ENCODE measurements at regions not wholly inside any gene's neighbourhood (a gene's known extent, or its start where the extent isn't known, plus 50 kb on each side); places are given as distances from the start of the nearest gene placed in this dataset.

DNA sequence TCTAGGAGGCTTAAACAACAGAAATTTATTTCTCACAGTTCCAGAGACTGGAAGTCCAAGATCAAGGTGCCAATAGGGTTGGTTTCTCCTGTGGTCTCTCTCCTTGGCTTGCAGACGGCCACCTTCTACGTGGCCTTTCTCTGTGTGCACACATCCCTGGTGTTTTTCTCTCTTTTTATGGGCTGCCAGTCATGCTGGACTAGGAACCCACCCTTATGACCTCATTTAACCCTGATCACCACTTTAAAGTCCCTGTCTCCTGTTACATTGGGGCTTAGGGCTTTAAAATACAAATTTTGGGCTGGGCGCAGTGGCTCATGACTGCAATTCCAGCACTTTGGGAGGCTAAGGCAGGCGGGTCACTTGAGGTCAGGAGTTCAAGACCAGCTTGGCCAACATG lies 157.1 kb downstream of the TLE1 start:
- no peak overlapping the region for H3K27ac Mint-ChIP-seq
- peaks cover 0 to 8% (median 0%) of the 10 kb centered on the region in 9 donors for H3K9me3 Mint-ChIP-seq
- peaks cover 0 to 13% (median 0%) of the 10 kb centered on the region in 4 donors for H3K4me1 Mint-ChIP-seq
- DNase-seq (no peak), ATAC-seq (no peak)
- POLR2A ChIA-PET: no interaction called here
- H3K4me3 Mint-ChIP-seq: no peak overlapping the region
- H3K27me3 Mint-ChIP-seq: peaks cover 0 to 18% (median 2%) of the 10 kb centered on the region in 5 donors
- H3K36me3 Mint-ChIP-seq: no peaks in the 10 kb centered on the region

DNA sequence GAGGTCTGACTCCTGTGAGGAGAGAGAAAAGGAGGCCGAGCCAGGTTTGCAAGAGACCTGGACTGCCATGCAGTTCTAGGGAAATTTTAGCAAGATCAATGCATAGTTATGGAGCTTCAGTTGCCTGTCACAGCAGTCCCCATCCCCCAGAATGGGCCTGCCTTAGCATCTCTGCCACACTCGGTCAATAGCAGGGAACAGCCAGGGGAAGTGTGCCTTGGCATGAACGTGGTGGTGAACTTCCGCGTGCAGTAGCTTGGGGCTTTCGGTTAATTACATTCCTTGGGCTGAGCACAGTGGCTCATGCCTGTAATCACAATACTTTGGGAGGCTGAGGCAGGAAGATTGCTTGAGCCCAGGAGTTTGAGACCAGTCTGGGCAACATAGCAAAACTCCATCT lies 157.8 kb downstream of the TLE1 start:
- Mint-ChIP-seq H3K27ac (no peak overlapping the region), H3K4me3 (no peak overlapping the region), H3K9me3 (peaks cover 0 to 8% (median 0%) of the 10 kb centered on the region in 9 donors), H3K27me3 (peaks cover 2 to 25% (median 3%) of the 10 kb centered on the region in 5 donors), H3K4me1 (peaks cover 0 to 13% (median 0%) of the 10 kb centered on the region in 4 donors), H3K36me3 (no peaks in the 10 kb centered on the region)
- ATAC-seq (no peak), DNase-seq (no peak)
- POLR2A ChIA-PET: no interaction called here

DNA sequence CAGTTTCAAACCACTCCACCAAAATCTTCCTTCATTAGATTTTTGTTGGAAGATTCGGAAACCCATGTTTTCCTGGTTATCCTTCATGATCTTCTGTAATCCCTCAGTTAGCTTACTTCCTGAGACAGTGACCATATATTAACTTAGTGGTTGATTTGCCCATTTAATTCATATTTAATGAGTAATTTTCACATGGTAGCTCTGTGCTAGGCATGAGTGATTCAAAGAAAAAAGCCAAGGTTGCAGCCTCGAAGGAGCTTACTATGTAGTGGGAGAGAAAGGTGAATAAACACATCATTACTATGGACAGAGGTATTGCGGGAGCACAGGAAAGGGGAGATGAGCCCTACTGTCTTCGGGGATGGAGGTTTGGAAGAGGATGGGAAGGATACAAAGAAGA lies 158.5 kb downstream of the TLE1 start:
- Mint-ChIP-seq H3K27ac (no peak overlapping the region), H3K27me3 (peaks cover 2 to 32% (median 3%) of the 10 kb centered on the region in 5 donors), H3K4me1 (peaks cover 0 to 13% (median 0%) of the 10 kb centered on the region in 4 donors), H3K36me3 (no peaks in the 10 kb centered on the region), H3K9me3 (peaks cover 0 to 8% (median 0%) of the 10 kb centered on the region in 9 donors), H3K4me3 (no peak overlapping the region)
- POLR2A ChIA-PET: no interaction called here
- ATAC-seq: no peak
- DNase-seq: no peak

GRCh38 chr9:81530310-81530810 lies 159.0 kb downstream of the TLE1 start:
- no peak overlapping the region for H3K27ac Mint-ChIP-seq
- H3K27me3 Mint-ChIP-seq: peaks cover 2 to 33% (median 3%) of the 10 kb centered on the region in 5 donors
- no peak overlapping the region for H3K4me3 Mint-ChIP-seq
- ATAC-seq (no peak), DNase-seq (no peak)
- H3K36me3 Mint-ChIP-seq: no peaks in the 10 kb centered on the region
- H3K9me3 Mint-ChIP-seq: peaks cover 0 to 8% (median 0%) of the 10 kb centered on the region in 9 donors
- peaks cover 0 to 13% (median 0%) of the 10 kb centered on the region in 4 donors for H3K4me1 Mint-ChIP-seq
- POLR2A ChIA-PET: interaction anchor here (0.6 kb wide), 1 partner anchor 81 kb away, joined by 3 read pairs; no protein-coding TSS in a partner anchor

DNA sequence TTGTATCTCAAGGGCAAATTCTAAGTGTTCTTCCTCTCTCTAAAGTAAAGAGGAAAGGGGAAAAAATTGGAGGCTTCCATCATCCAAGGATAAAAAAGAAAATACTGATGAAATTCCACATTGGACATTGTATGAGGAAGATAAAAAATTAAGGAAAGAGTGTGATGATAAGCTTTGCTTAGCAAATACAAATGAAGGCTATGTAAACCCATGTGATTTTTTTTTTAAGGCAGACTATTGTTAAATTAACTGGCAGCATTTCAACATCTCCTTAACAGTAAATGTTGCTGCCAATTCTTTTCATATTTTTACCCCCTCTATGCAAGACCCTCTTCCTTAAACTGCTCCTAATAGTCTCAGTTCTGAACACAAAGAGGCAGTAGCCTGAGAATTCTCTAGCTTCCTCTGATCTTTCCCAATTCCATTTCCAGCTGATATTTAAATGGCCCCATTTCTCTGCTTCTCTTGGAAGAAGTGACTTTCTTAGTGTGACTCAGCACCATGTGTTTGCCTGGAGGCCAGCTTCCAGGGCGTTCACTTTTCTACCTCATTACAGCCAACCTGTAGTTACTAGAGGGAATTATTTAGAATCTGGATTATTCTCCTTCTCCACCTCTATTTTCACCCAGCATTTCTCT lies 159.7 kb downstream of the TLE1 start:
- no peaks in the 10 kb centered on the region for H3K36me3 Mint-ChIP-seq
- ATAC-seq (no peak), DNase-seq (no peak)
- no peak overlapping the region for H3K27ac Mint-ChIP-seq
- H3K4me1 Mint-ChIP-seq: peaks cover 0 to 13% (median 0%) of the 10 kb centered on the region in 4 donors
- H3K9me3 Mint-ChIP-seq: peaks cover 0 to 8% (median 0%) of the 10 kb centered on the region in 9 donors
- H3K27me3 Mint-ChIP-seq: peaks cover 2 to 33% (median 3%) of the 10 kb centered on the region in 5 donors
- no peak overlapping the region for H3K4me3 Mint-ChIP-seq
- POLR2A ChIA-PET: interaction anchor here (0.6 kb wide), 1 partner anchor 82 kb away, joined by 3 read pairs; no protein-coding TSS in a partner anchor

DNA sequence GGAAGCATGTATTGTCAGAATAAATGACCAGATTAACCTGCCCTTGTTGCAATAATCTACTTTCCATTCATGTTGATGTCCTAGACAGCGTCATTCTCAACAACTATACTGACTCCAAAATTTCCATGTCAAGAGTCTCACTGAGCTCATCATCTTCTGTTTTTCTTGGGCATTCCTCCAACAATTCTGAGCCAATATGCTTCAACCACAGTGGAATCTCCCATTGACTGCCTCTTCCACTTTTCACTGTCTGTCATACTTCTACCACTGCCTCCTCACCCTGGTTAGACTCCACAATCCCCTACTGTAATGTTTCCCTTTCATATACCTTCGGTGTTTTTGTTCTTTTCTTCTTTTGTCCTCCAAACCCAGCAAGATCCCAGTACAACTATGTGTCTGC lies 162.8 kb downstream of the TLE1 start:
- Mint-ChIP-seq H3K4me1 (peaks cover 0 to 19% (median 0%) of the 10 kb centered on the region in 4 donors), H3K27ac (no peak overlapping the region), H3K9me3 (peaks cover 0 to 8% (median 0%) of the 10 kb centered on the region in 9 donors), H3K36me3 (no peaks in the 10 kb centered on the region), H3K27me3 (peaks cover 2 to 40% (median 4%) of the 10 kb centered on the region in 5 donors), H3K4me3 (no peak overlapping the region)
- DNase-seq: no peak
- POLR2A ChIA-PET: no interaction called here
- ATAC-seq: no peak

GRCh38 chr9:81522716-81523551 lies 166.4 kb downstream of the TLE1 start:
- POLR2A ChIA-PET: no interaction called here
- H3K36me3 Mint-ChIP-seq: no peaks in the 10 kb centered on the region
- peak overlapping the region in 2 of 10 donors; percentile 3 to 13 for H3K4me3 Mint-ChIP-seq
- ATAC-seq (no peak), DNase-seq (peak in 2 of 10 donors; percentile 12 to 31)
- no peak overlapping the region for H3K27ac Mint-ChIP-seq
- H3K27me3 Mint-ChIP-seq: peaks cover 0 to 23% (median 0%) of the 10 kb centered on the region in 5 donors
- H3K9me3 Mint-ChIP-seq: peaks cover 0 to 2% (median 0%) of the 10 kb centered on the region in 9 donors
- H3K4me1 Mint-ChIP-seq: peaks cover 0 to 6% (median 1%) of the 10 kb centered on the region in 4 donors

- peaks cover 0 to 20% (median 0%) of the 10 kb centered on the region in 5 donors for H3K27me3 Mint-ChIP-seq
- DNase-seq: no peak
- ATAC-seq: no peak
- H3K36me3 Mint-ChIP-seq: no peaks in the 10 kb centered on the region
- H3K4me3 Mint-ChIP-seq: no peak overlapping the region
- peaks cover 0 to 3% (median 0%) of the 10 kb centered on the region in 9 donors for H3K9me3 Mint-ChIP-seq
- POLR2A ChIA-PET: no interaction called here
- H3K4me1 Mint-ChIP-seq: peaks cover 0 to 6% (median 1%) of the 10 kb centered on the region in 4 donors
- H3K27ac Mint-ChIP-seq: no peak overlapping the region
Observed at GRCh38 chr9:81521892-81522291, 167.5 kb downstream of the TLE1 start.

- H3K9me3 Mint-ChIP-seq: peaks cover 0 to 4% (median 0%) of the 10 kb centered on the region in 9 donors
- no peak for ATAC-seq
- DNase-seq: no peak
- POLR2A ChIA-PET: no interaction called here
- no peaks in the 10 kb centered on the region for H3K36me3 Mint-ChIP-seq
- peaks cover 0 to 6% (median 1%) of the 10 kb centered on the region in 4 donors for H3K4me1 Mint-ChIP-seq
- no peak overlapping the region for H3K27ac Mint-ChIP-seq
- no peak overlapping the region for H3K4me3 Mint-ChIP-seq
- H3K27me3 Mint-ChIP-seq: peaks cover 0 to 17% (median 0%) of the 10 kb centered on the region in 5 donors
Observed at GRCh38 chr9:81519816-81520495, 169.4 kb downstream of the TLE1 start.

DNA sequence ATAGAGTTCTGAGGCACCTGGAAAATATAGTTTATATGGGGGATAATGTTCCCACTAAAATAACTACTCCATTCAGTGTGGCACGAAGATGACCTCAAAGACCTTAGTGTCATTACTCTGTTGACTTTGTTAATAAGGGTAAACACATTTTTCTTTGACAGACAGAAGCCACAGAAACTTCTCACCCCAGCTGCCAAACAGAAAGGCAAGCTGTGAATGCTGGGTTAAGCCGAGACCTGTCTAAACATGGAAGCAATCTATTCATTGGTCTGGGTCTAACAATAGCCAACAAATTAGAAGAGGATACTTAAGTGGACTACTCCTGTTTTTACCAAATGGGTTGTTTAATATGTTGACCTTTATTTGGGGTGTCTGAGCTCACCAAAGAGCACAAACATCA lies 171.4 kb downstream of the TLE1 start:
- H3K27ac Mint-ChIP-seq: no peak overlapping the region
- no peak overlapping the region for H3K4me3 Mint-ChIP-seq
- H3K9me3 Mint-ChIP-seq: peaks cover 0 to 6% (median 0%) of the 10 kb centered on the region in 9 donors
- ATAC-seq: no peak
- POLR2A ChIA-PET: no interaction called here
- H3K27me3 Mint-ChIP-seq: peaks cover 0 to 9% (median 0%) of the 10 kb centered on the region in 5 donors
- peaks cover 0 to 2% (median under 1%) of the 10 kb centered on the region in 4 donors for H3K4me1 Mint-ChIP-seq
- no peak for DNase-seq
- H3K36me3 Mint-ChIP-seq: no peaks in the 10 kb centered on the region

DNA sequence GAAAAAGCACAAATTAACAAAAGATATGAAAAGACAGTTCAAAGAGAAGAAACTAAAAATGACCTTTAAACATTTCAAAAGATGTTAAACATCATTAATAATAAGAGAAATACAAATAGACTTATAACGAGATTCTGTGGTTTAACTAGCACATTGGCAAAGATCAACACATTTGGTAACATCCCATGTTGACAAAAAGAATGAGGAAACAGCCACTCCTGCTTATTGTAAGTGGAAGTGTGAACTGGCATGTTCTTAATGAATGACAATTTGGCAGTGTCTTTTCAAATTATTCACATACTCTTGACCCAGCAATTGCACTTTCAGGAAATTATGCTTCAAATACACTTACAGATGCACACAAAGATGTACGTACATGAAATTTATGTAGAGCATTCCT lies 176.3 kb downstream of the TLE1 start:
- H3K4me1 Mint-ChIP-seq: peaks cover 0 to 3% (median 1%) of the 10 kb centered on the region in 4 donors
- POLR2A ChIA-PET: no interaction called here
- H3K27me3 Mint-ChIP-seq: peaks cover 0 to 23% (median 13%) of the 10 kb centered on the region in 5 donors
- no peak overlapping the region for H3K4me3 Mint-ChIP-seq
- no peak for ATAC-seq
- peaks cover 0 to 7% (median 0%) of the 10 kb centered on the region in 9 donors for H3K9me3 Mint-ChIP-seq
- no peak for DNase-seq
- H3K27ac Mint-ChIP-seq: no peak overlapping the region
- H3K36me3 Mint-ChIP-seq: no peaks in the 10 kb centered on the region

GRCh38 chr9:81512641-81513040 lies 176.7 kb downstream of the TLE1 start:
- Mint-ChIP-seq H3K27me3 (peaks cover 0 to 23% (median 13%) of the 10 kb centered on the region in 5 donors), H3K4me1 (peaks cover 0 to 3% (median 1%) of the 10 kb centered on the region in 4 donors), H3K36me3 (no peaks in the 10 kb centered on the region)

More at GRCh38 chr9:81512641-81513040, 176.7 kb downstream of the TLE1 start:
- POLR2A ChIA-PET: no interaction called here
- no peak overlapping the region for H3K4me3 Mint-ChIP-seq
- ATAC-seq (no peak), DNase-seq (no peak)
- no peak overlapping the region for H3K27ac Mint-ChIP-seq
- H3K9me3 Mint-ChIP-seq: peaks cover 0 to 7% (median 0%) of the 10 kb centered on the region in 9 donors

All from naive thymus-derived CD8-positive, alpha-beta T cell (primary cell).